K562 (cell line): ENCODE measurements at regions not wholly inside any gene's neighbourhood (a gene's known extent, or its start where the extent isn't known, plus 50 kb on each side); places are given as distances from the start of the nearest gene placed in this dataset.

Experiments used
- ATAC-seq: fragments of 200-7000 bp; cut with Tn5 transposase; 3 replicates; pipeline ENCODE4 v1.9.1; 2020; ENCODE audit warnings: moderate library complexity
- BruUV-seq: library from RNA; stranded (reverse); fragments of 400-500 nt; replicated peaks from 2 replicates; lab custom pipeline; 2021; lab: Mats Ljungman, UMichigan
- CTCF ChIA-PET: fragments of 300-600 bp; formaldehyde crosslinking; extraction: SDS; loops from one replicate; lab custom pipeline; 2021; ENCODE audit warnings: low intra/inter-chr PET ratio; lab: Yijun Ruan, JAX
- POLR2A ChIA-PET: fragments of 300-600, 350-650 bp; sonication (Branson Sonifier 250); formaldehyde crosslinking; extraction: SDS; loops from one replicate; lab custom pipeline; 2021; ENCODE audit warnings: antibody characterized with exemption, inconsistent platforms; lab: Yijun Ruan, JAX
- DNase-seq, 4 experiments: peaks; one replicate each; pipeline versions ENCODE4 v3.0.0 to v3.0.0-alpha.2; 2011 to 2018; ENCODE audit warnings: low spot score in 3 of 4, mixed read lengths in 3 of 4; ENCODE audit errors: extremely low read depth in 1 of 4
- FAIRE-seq: peaks from 2 replicates; lab custom pipeline; 2011; peaks lifted over from hg19 to GRCh38; lab: Jason Lieb, UNC
- H2AFZ ChIP-seq: 2 replicates; pipeline ENCODE4 v1.6.0; 2011; ENCODE audit warnings: low read depth, low read length, control low read depth, inconsistent platforms
- H3K27ac ChIP-seq: fragments of 200-600 bp; 3 replicates; pipeline ENCODE4 v1.8.0; 2011; ENCODE audit warnings: low read depth, mild to moderate bottlenecking, control low read depth, inconsistent platforms, low read length, moderate library complexity, mixed read lengths; ENCODE audit errors: extremely low read depth
- H3K27me3 ChIP-seq, 2 experiments: fragments of 300-600 bp in 1 of 2; 2 replicates in 1 of 2; 3 replicates in 1 of 2; pipeline versions ENCODE4 v1.6.0 to v1.8.0; 2011; ENCODE audit warnings: inconsistent platforms in 2 of 2, low read length in 2 of 2, mild to moderate bottlenecking in 1 of 2, mixed read lengths in 1 of 2, moderate library complexity in 1 of 2; ENCODE audit not compliant: control insufficient read depth in 2 of 2, insufficient read depth in 2 of 2
- H3K36me3 ChIP-seq: fragments of 300-600 bp; 3 replicates; pipeline ENCODE4 v1.8.0; 2011; ENCODE audit warnings: mild to moderate bottlenecking, low read length, inconsistent platforms; ENCODE audit not compliant: control insufficient read depth, insufficient read depth
- H3K4me1 ChIP-seq, 2 experiments: fragments of 200-600 bp in 1 of 2; replicated peaks in 1 of 2; 2 replicates in 1 of 2; 3 replicates in 1 of 2; pipeline versions ENCODE4 v1.5.1 to v1.8.0; 2011; ENCODE audit warnings: inconsistent platforms in 2 of 2, low read length in 2 of 2, mild to moderate bottlenecking in 1 of 2, mixed read lengths in 1 of 2, moderate library complexity in 1 of 2; ENCODE audit not compliant: control insufficient read depth in 2 of 2, insufficient read depth in 2 of 2
- H3K4me2 ChIP-seq: 2 replicates; pipeline ENCODE4 v1.6.1; 2011; ENCODE audit warnings: low read length, control low read depth, inconsistent platforms, mixed read lengths; ENCODE audit not compliant: insufficient read depth
- H3K4me3 ChIP-seq: fragments of 200-600 bp; sonication (generic), shearing (Covaris generic); 2 replicates; pipeline ENCODE4 v1.5.1; 2016; ENCODE audit warnings: control low read depth, inconsistent platforms
- H3K79me2 ChIP-seq: fragments of 200-600 bp; 3 replicates; pipeline ENCODE4 v1.8.0; 2011; ENCODE audit warnings: low read length, inconsistent platforms; ENCODE audit not compliant: control insufficient read depth, insufficient read depth
- H3K9ac ChIP-seq, 2 experiments: 2 replicates each; pipeline versions ENCODE4 v1.6.0 to v1.6.1; 2011; ENCODE audit warnings: low read depth in 2 of 2, low read length in 2 of 2, control low read depth in 1 of 2, inconsistent platforms in 1 of 2, mild to moderate bottlenecking in 1 of 2, mixed read lengths in 1 of 2; ENCODE audit not compliant: insufficient read depth in 1 of 2
- H3K9me1 ChIP-seq: one replicate; pipeline ENCODE4 v1.6.0; 2011; ENCODE audit warnings: inconsistent platforms, mild to moderate bottlenecking, low read length, moderate library complexity; ENCODE audit not compliant: control insufficient read depth, insufficient read depth
- H3K9me3 ChIP-seq: replicated peaks from 2 replicates; pipeline ENCODE4 v1.5.1; 2011; ENCODE audit warnings: low read depth, low read length, inconsistent platforms; ENCODE audit not compliant: control insufficient read depth, insufficient read depth
- H4K20me1 ChIP-seq: replicated peaks from 2 replicates; pipeline ENCODE4 v1.6.1; 2011; ENCODE audit warnings: low read length, inconsistent platforms, mixed read lengths; ENCODE audit not compliant: control insufficient read depth, insufficient read depth
- ATF2 ChIP-seq: sonication (generic); formaldehyde crosslinking; IDR thresholded peaks from 2 replicates; pipeline ENCODE4 v1.8.1; 2022; ENCODE audit warnings: missing genetic modification reagents
- CBFA2T2 ChIP-seq: fragments of 450-650 bp; conservative IDR thresholded peaks from 2 replicates; pipeline ENCODE4 v1.6.1; 2017; ENCODE audit warnings: mild to moderate bottlenecking
- ETV1 ChIP-seq: fragments of 450-650 bp; conservative IDR thresholded peaks from 2 replicates; pipeline ENCODE4 v1.6.1; 2016; ENCODE audit warnings: missing genetic modification characterization, control low read depth, low read depth, missing compliant biosample characterization
- HNRNPLL ChIP-seq: fragments of 200-400 bp; formaldehyde crosslinking; IDR thresholded peaks from 2 replicates; pipeline ENCODE4 v1.6.1; 2017; ENCODE audit warnings: low read length, low read depth, mild to moderate bottlenecking; ENCODE audit not compliant: poor library complexity, severe bottlenecking
- SIN3B ChIP-seq: fragments of 450-650 bp; IDR thresholded peaks from 2 replicates; pipeline ENCODE4 v1.6.1; 2017; ENCODE audit warnings: low read depth, mild to moderate bottlenecking, moderate library complexity
- SP1 ChIP-seq: sonication (generic); formaldehyde crosslinking; IDR thresholded peaks from 2 replicates; pipeline ENCODE4 v1.8.1; 2022; ENCODE audit warnings: mild to moderate bottlenecking, missing genetic modification reagents
- TAL1 ChIP-seq: fragments of 450-650 bp; IDR thresholded peaks from 2 replicates; pipeline ENCODE4 v1.6.1; 2016; ENCODE audit warnings: mild to moderate bottlenecking
- YBX1 ChIP-seq: fragments of 450-650 bp; IDR thresholded peaks from 2 replicates; pipeline ENCODE4 v1.7.1; 2016; ENCODE audit warnings: mild to moderate bottlenecking
- ZBTB12 ChIP-seq: fragments of 250-450 bp; sonication (Bioruptor Pico); IDR thresholded peaks from 2 replicates; pipeline ENCODE4 v1.4.0; 2020
- ZNF217 ChIP-seq: sonication (generic); formaldehyde crosslinking; IDR thresholded peaks from 2 replicates; pipeline ENCODE4 v1.8.0; 2022; ENCODE audit warnings: mild to moderate bottlenecking, missing genetic modification reagents
- ZNF253 ChIP-seq: fragments of 250-450 bp; sonication (Bioruptor Pico); conservative IDR thresholded peaks from 2 replicates; pipeline ENCODE4 v1.6.1; 2021; ENCODE audit warnings: mild to moderate bottlenecking
- ZNF57 ChIP-seq: fragments of 450-650 bp; formaldehyde crosslinking; IDR thresholded peaks from 2 replicates; pipeline ENCODE4 v1.4.0; 2020; ENCODE audit warnings: mild to moderate bottlenecking, moderate library complexity
- ZNF696 ChIP-seq: fragments of 250-450 bp; sonication (Bioruptor Pico); conservative IDR thresholded peaks from 2 replicates; pipeline ENCODE4 v1.4.0; 2020; ENCODE audit warnings: mild to moderate bottlenecking, moderate library complexity
- WGBS: fragments of 100-300 bp; shearing (Covaris generic); methylation state at CpG from one replicate; pipeline ENCODE4 v1.1.6; 2016; ENCODE audit warnings: low coverage, mixed read lengths; ENCODE audit not compliant: insufficient coverage; ENCODE audit errors: missing lambda C conversion rate; 5-methylcytosine and 5-hydroxymethylcytosine counted together
- in situ Hi-C: fragments of 300-500 bp; cut with MboI; formaldehyde crosslinking; loops from 4 replicates; pipeline ENCODE4 v1.15.0; 2018; ENCODE audit warnings: inconsistent platforms, mixed read lengths
- intact Hi-C: fragments of 100-400 bp; cut with micrococcal nuclease; formaldehyde crosslinking; loops from 2 replicates; pipeline ENCODE4 v1.14.2; 2022

- no peak overlapping the region for H3K4me2 ChIP-seq
- in situ Hi-C loops (no loop called here), intact Hi-C loops (no loop called here)
- no peak for TF ChIP-seq ZNF253 (CRISPR knock-in tag)
- TF ChIP-seq ETV1 (tag), result no peak
- TF ChIP-seq YBX1, result no peak
- TF ChIP-seq HNRNPLL, result no peak
- no peak for TF ChIP-seq ZBTB12 (CRISPR knock-in tag)
- TF ChIP-seq SIN3B, result no peak
- no peak for TF ChIP-seq ZNF217 (CRISPR knock-in tag)
- no peak for TF ChIP-seq SP1
- no peak for TF ChIP-seq TAL1
- TF ChIP-seq ZNF696 (CRISPR knock-in tag), result no peak
- TF ChIP-seq ATF2 (CRISPR knock-in tag), result no peak
- TF ChIP-seq CBFA2T2, result no peak
- TF ChIP-seq ZNF57 (CRISPR knock-in tag), result no peak
- H4K20me1 ChIP-seq, result no peaks in the 10 kb centered on the region
- no peaks in the 10 kb centered on the region for H3K36me3 ChIP-seq
- no peaks in the 10 kb centered on the region for H3K27me3 ChIP-seq
- 0% methylated on average over 5 of the region's 5 CpGs for WGBS
- H3K4me1 ChIP-seq, result no peaks in the 10 kb centered on the region
- no peak overlapping the region for H2AFZ ChIP-seq
- DNase-seq (no peak), ATAC-seq (no peak), FAIRE-seq (no peak)
- H3K9me3 ChIP-seq, result no peaks in the 10 kb centered on the region
- no peaks in the 10 kb centered on the region for H3K9me1 ChIP-seq
- no peaks in the 10 kb centered on the region for H3K79me2 ChIP-seq
- no peak overlapping the region for H3K9ac ChIP-seq
- no peak overlapping the region for H3K4me3 ChIP-seq
- ChIA-PET CTCF (no interaction called here), POLR2A (no interaction called here)
- no TSS peak for BruUV-seq
- no peak overlapping the region for H3K27ac ChIP-seq
Measured at GRCh38 chr2:49840428-49840975, 686.2 kb upstream of the FSHR start.
